Small intestine (tissue), 7 donors: ENCODE measurements at regions not wholly inside any gene's neighbourhood (a gene's known extent, or its start where the extent isn't known, plus 50 kb on each side); places are given as distances from the start of the nearest gene placed in this dataset.

Experiments used
- DNase-seq, 2 donors: peaks; one replicate each; pipeline versions ENCODE4 v3.0.0 to v3.0.0-alpha.2; 2013
- FAIRE-seq: peaks from 2 replicates; lab custom pipeline; 2012; peaks lifted over from hg19 to GRCh38; lab: Jason Lieb, UNC
- H3K27ac ChIP-seq, 3 donors: one replicate each; pipeline ENCODE4 v1.5.1; 2013; ENCODE audit warnings: low read length in 2 of 3, mild to moderate bottlenecking in 2 of 3, control low read depth in 1 of 3, inconsistent platforms in 1 of 3, low read depth in 1 of 3, moderate library complexity in 1 of 3
- H3K27me3 ChIP-seq, 3 donors: one replicate each; pipeline ENCODE4 v1.6.1; 2013; ENCODE audit warnings: low read length in 3 of 3, inconsistent platforms in 1 of 3; ENCODE audit not compliant: control insufficient read depth in 3 of 3, insufficient read depth in 3 of 3
- H3K36me3 ChIP-seq, 3 donors: one replicate each; pipeline ENCODE4 v1.6.1; 2013; ENCODE audit warnings: low read length in 3 of 3, inconsistent platforms in 1 of 3, low read depth in 1 of 3, mild to moderate bottlenecking in 1 of 3, moderate library complexity in 1 of 3; ENCODE audit not compliant: control insufficient read depth in 3 of 3, insufficient read depth in 2 of 3
- H3K4me1 ChIP-seq, 3 donors: one replicate each; pipeline ENCODE4 v1.6.1; 2013; ENCODE audit warnings: low read length in 2 of 3, inconsistent platforms in 1 of 3, low read depth in 1 of 3, mild to moderate bottlenecking in 1 of 3, moderate library complexity in 1 of 3; ENCODE audit not compliant: control insufficient read depth in 3 of 3, insufficient read depth in 2 of 3
- H3K4me3 ChIP-seq, 3 donors: one replicate each; pipeline ENCODE4 v1.5.1; 2013; ENCODE audit warnings: low read length in 3 of 3, control low read depth in 1 of 3, inconsistent platforms in 1 of 3, low read depth in 1 of 3, mild to moderate bottlenecking in 1 of 3, moderate library complexity in 1 of 3
- H3K9me3 ChIP-seq, 2 donors: one replicate each; pipeline ENCODE4 v1.6.1; 2013; ENCODE audit warnings: low read depth in 1 of 2, low read length in 1 of 2; ENCODE audit not compliant: control insufficient read depth in 2 of 2, insufficient read depth in 1 of 2
- WGBS, 3 donors: extraction: QIAGEN DNeasy Blood & Tissue Kit; methylation state at CpG; one replicate each; pipeline ENCODE4 v1.1.7; 2013; 5-methylcytosine and 5-hydroxymethylcytosine counted together
- donor health status: healthy with polysubstance abuse.
- donor health status: control.
- donor health status: control.
- donor health status: Bipolar disorder and iron deficiency.
- donor health status: healthy.

DNA sequence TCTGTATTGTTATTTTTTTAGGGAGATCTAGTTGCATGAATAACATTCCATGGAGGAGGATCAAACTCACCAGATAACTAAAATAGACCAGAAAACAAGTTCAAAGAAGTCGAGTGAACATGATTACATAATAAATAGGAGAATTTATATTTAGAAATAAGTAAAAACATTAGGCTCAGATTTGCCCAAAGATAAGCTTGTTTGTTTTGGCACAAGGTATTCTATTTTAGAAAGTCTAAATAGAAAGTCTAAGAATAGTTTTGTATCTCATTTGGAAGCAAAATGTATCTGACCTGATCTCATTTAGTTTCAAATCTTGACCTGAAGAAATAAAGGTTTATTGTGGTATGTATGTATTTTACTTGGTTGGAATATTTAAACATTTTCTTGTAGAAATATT is 670.6 kb upstream of the GALNTL6 start:
- Histone ChIP-seq H3K4me3 (no peak overlapping the region), H3K36me3 (no peaks in the 10 kb centered on the region), H3K4me1 (no peaks in the 10 kb centered on the region), H3K9me3 (no peaks in the 10 kb centered on the region), H3K27ac (no peak overlapping the region), H3K27me3 (no peaks in the 10 kb centered on the region)
- no peak for FAIRE-seq
- no peak for DNase-seq
- 9 to 39% (median 22%) methylated on average over 1 of the region's 1 CpG for WGBS, 3 donors

- DNase-seq: no peak
- Histone ChIP-seq H3K9me3 (no peaks in the 10 kb centered on the region), H3K27ac (no peak overlapping the region), H3K4me3 (no peak overlapping the region), H3K36me3 (no peaks in the 10 kb centered on the region), H3K4me1 (no peaks in the 10 kb centered on the region), H3K27me3 (no peaks in the 10 kb centered on the region)
- whole genome bisulfite sequencing, 3 donors: 76 to 85% (median 82%) methylated on average over 1 of the region's 1 CpG
- FAIRE-seq: no peak
Measured at GRCh38 chr4:171142045-171142444, 671.2 kb upstream of the GALNTL6 start.

DNA sequence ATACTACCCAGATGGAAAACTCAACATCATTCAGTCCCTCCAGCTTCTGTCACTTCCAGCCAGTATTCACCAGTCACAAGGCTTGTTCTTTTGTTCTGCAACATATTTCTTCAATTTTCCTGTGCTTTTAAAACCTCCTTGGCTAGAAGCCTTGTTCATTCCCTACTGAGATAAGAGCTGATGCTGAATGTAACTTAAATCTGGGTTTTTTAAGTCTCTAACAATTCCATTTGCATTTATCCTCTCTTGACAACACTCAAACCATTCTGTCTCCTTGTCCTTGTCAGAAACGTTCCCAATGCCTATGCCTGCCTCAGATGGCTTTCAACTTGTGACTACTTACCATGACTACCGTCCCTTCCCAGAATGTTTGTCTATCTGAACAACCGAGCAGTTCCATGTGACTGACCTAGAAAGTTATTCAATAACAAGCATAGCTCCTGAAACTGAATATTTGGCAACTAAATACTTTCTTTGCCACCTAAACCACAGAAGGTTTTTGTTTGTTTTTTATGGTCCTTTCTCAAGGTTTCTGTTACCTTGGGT is 682.9 kb upstream of the GALNTL6 start:
- no peak for FAIRE-seq
- H3K9me3 ChIP-seq: no peaks in the 10 kb centered on the region
- no peaks in the 10 kb centered on the region for H3K36me3 ChIP-seq
- no peak for DNase-seq
- 17 to 46% (median 19%) methylated on average over 3 of the region's 3 CpGs for WGBS, 3 donors
- no peak overlapping the region for H3K4me3 ChIP-seq
- no peaks in the 10 kb centered on the region for H3K4me1 ChIP-seq
- H3K27ac ChIP-seq: no peak overlapping the region
- no peaks in the 10 kb centered on the region for H3K27me3 ChIP-seq

GRCh38 chr4:171118091-171118490 is 695.1 kb upstream of the GALNTL6 start:
- DNase-seq (no peak), FAIRE-seq (no peak)
- Histone ChIP-seq H3K9me3 (no peaks in the 10 kb centered on the region), H3K36me3 (no peaks in the 10 kb centered on the region), H3K27ac (no peak overlapping the region), H3K27me3 (no peaks in the 10 kb centered on the region), H3K4me1 (no peaks in the 10 kb centered on the region), H3K4me3 (no peak overlapping the region)

DNA sequence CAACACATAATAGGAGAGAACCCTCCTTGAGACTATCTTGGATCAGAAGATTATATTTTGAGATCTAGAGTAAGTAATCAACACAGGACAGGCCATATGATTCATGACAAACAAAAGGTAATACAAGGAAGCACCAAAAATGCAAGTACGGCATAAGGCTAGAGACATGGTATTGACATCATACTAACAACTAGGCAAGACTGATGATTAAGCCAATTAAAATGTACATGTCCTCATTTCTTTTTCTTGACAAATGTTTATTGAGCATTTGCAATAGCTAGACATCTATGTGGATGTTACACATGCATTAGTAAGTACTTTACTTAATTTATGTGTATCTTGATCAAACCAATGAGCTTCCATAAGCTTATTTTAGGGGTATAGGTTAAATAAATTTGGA is 695.7 kb upstream of the GALNTL6 start:
- FAIRE-seq (no peak), DNase-seq (no peak)
- Histone ChIP-seq H3K27me3 (no peaks in the 10 kb centered on the region), H3K4me3 (no peak overlapping the region), H3K4me1 (no peaks in the 10 kb centered on the region), H3K27ac (no peak overlapping the region), H3K9me3 (no peaks in the 10 kb centered on the region), H3K36me3 (no peaks in the 10 kb centered on the region)
- WGBS, 3 donors: 67 to 94% (median 94%) methylated on average over 1 of the region's 1 CpG

DNA sequence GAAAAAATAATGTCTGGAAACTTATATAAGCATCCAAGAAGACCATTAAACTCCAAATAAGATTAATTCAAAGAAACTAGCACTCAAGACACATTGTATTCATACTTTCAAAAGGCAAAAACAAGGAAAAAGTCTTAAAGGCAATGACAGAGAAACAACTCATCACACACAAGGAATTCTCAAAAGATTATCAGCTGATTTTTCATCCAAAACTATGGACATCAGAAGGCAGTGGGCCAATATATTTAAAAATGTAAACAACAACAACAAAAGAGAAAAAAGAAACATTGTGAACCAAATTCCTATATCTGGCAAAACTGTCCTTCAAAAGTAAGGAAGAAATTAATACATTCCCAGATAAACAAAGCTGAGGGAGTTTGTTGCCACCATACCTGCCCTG is 711.4 kb upstream of the GALNTL6 start:
- DNase-seq (no peak), FAIRE-seq (no peak)

DNA sequence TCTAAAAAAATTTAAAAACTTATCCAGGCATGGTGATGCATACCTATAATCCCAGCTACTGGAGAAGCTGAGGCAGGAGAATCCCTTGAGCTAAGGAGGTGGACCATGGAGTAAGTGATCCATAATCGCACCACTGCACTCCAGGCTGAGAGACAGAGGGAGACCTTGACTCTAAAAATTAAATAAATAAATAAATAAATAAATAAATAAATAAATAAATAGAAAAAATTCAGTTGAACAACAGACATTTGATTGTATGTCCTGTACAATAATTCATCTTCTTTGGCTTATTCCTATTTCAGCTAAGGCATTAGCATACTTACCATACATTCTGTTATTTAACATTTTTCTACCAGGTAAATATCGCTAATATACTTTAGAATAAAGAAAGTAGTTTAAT is 726.1 kb upstream of the GALNTL6 start:
- H3K27ac ChIP-seq: no peak overlapping the region
- H3K4me3 ChIP-seq: no peak overlapping the region
- FAIRE-seq (no peak), DNase-seq (no peak)
- WGBS, 3 donors: 93 to 95% (median 94%) methylated on average over 2 of the region's 2 CpGs
- no peaks in the 10 kb centered on the region for H3K4me1 ChIP-seq
- H3K9me3 ChIP-seq: peaks cover 0 to 4% of the 10 kb centered on the region in 2 donors
- H3K36me3 ChIP-seq: no peaks in the 10 kb centered on the region
- H3K27me3 ChIP-seq: no peaks in the 10 kb centered on the region

More for the DNA sequence above, 711.4 kb upstream of the GALNTL6 start:
- Histone ChIP-seq H3K4me3 (no peak overlapping the region), H3K36me3 (no peaks in the 10 kb centered on the region), H3K4me1 (no peaks in the 10 kb centered on the region), H3K27me3 (no peaks in the 10 kb centered on the region), H3K27ac (no peak overlapping the region), H3K9me3 (peaks cover 0 to 5% of the 10 kb centered on the region in 2 donors)

DNA sequence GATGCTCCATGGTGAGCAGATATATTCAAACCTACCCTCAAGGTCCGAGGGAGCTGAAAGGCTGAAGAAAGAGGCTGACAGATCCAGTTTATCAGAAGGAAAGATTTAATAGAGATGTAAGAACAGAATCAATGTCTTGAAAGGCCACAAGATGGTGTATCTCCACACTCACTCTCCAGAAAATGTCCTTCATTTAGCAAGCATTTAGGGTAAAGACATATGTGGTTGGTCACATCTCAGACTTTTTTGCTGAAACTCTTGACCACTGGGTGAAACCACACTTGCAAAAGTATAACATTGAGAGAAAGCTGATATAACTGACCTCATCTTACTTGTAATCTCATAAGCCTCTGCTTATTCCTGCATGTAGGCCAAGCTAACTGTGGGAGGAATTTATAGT is 745.8 kb upstream of the GALNTL6 start:
- FAIRE-seq (no peak), DNase-seq (no peak)
- no peak overlapping the region for H3K27ac ChIP-seq
- no peaks in the 10 kb centered on the region for H3K4me1 ChIP-seq
- no peaks in the 10 kb centered on the region for H3K36me3 ChIP-seq
- H3K9me3 ChIP-seq: peaks cover 0 to 12% of the 10 kb centered on the region in 2 donors
- H3K4me3 ChIP-seq: no peak overlapping the region
- no peaks in the 10 kb centered on the region for H3K27me3 ChIP-seq
- WGBS, 3 donors: 54 to 66% (median 57%) methylated on average over 1 of the region's 1 CpG

DNA sequence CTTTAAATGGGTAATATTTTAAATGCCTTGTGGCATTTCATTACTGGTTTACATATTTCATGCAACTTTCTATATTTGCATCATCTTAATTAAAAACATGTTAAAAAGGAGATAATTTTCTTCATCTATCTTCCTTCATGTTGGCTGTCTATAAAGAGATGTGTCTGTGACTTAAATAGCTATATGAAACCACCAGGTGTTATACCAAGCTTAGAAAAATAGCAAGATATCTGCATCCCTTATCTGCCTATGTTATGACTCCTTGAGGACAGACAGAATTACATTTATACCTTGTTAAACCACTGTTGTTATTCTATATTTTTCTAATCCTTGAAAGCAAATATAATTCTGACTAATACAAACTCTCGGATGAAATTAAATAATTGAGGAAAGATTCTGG is 763.8 kb upstream of the GALNTL6 start:
- no peaks in the 10 kb centered on the region for H3K36me3 ChIP-seq
- H3K4me3 ChIP-seq: no peak overlapping the region
- FAIRE-seq: no peak
- 76 to 79% (median 77%) methylated on average over 1 of the region's 1 CpG for WGBS, 3 donors
- H3K27me3 ChIP-seq: no peaks in the 10 kb centered on the region
- H3K27ac ChIP-seq: no peak overlapping the region
- H3K4me1 ChIP-seq: no peaks in the 10 kb centered on the region
- no peaks in the 10 kb centered on the region for H3K9me3 ChIP-seq
- no peak for DNase-seq
